ENCODE measurements at regions not wholly inside any gene's neighbourhood (a gene's known extent, or its start where the extent isn't known, plus 50 kb on each side); places are given as distances from the start of the nearest gene placed in this dataset.

DNA sequence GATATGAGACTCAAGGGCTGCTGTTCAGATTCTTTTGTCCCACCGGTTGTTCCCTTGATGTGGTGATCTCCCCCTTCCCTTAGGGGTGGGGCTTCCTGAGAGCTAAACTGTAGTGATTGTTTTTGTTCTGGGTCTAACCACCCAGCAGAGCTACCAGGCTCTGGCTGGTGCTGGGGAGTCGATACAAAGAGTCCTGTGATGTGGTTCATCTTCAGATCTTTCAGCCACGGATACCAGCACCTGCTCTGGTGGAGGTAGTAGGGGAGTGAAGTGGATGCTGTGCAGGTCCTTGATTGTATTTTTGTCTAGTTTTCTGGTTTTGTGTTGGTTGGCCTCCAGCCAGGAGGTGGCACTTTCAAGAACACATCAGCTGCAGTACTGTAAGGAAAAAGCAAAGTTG, 801.6 kb downstream of the EPHA7 start:
- TF ChIP-seq, protein P1, sequence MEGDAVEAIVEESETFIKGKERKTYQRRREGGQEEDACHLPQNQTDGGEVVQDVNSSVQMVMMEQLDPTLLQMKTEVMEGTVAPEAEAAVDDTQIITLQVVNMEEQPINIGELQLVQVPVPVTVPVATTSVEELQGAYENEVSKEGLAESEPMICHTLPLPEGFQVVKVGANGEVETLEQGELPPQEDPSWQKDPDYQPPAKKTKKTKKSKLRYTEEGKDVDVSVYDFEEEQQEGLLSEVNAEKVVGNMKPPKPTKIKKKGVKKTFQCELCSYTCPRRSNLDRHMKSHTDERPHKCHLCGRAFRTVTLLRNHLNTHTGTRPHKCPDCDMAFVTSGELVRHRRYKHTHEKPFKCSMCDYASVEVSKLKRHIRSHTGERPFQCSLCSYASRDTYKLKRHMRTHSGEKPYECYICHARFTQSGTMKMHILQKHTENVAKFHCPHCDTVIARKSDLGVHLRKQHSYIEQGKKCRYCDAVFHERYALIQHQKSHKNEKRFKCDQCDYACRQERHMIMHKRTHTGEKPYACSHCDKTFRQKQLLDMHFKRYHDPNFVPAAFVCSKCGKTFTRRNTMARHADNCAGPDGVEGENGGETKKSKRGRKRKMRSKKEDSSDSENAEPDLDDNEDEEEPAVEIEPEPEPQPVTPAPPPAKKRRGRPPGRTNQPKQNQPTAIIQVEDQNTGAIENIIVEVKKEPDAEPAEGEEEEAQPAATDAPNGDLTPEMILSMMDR (IDR thresholded peaks at IDR 0.05), result no peak
- no peak for TF ChIP-seq POLR2A (IDR thresholded peaks at IDR 0.05)
